ENCODE measurements at regions not wholly inside any gene's neighbourhood (a gene's known extent, or its start where the extent isn't known, plus 50 kb on each side); places are given as distances from the start of the nearest gene placed in this dataset.
A peak's percentile ranks its signal among the peaks of the same experiment; 100 is the strongest.
"Not testable (repeated sequence)": the region's sequence is repeated elsewhere in the genome, so short reads cannot be mapped to it uniquely, and the experiment has no call there.

DNA sequence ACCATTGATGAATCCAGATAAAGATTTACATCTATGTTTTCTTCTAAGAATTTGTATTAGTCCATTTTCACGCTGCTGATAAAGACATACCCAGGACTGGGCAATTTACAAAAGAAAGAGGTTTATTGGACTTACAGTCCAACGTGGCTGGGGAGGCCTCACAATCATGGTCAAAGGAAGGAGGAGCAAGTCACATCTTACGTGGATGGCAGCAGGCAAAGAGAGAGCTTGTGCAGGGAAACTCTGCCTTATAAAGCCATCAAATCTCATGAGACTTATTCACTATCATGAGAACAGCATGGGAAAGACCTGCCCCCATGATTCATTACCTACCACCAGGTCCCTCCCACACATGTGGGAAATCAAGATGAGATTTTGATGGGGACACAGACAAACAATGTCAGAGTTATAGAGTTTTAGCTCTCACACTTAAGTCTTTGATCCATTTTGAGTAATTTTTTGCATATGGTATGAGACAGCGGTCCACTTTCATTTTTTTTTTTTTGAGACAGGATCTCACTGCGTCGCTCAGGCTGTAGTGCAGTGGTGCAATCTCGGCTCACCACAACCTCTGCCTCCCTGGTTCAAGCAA is 53.5 kb upstream of the JADE2 start:
- DNase-seq (ENCODE audit: low read depth, low spot score); in situ Hi-C loops (cut with HindIII; ENCODE audit: low pct_unique_long_range_greater_than_20kb, low sequenced_read_pairs): not testable (repeated sequence)

DNA sequence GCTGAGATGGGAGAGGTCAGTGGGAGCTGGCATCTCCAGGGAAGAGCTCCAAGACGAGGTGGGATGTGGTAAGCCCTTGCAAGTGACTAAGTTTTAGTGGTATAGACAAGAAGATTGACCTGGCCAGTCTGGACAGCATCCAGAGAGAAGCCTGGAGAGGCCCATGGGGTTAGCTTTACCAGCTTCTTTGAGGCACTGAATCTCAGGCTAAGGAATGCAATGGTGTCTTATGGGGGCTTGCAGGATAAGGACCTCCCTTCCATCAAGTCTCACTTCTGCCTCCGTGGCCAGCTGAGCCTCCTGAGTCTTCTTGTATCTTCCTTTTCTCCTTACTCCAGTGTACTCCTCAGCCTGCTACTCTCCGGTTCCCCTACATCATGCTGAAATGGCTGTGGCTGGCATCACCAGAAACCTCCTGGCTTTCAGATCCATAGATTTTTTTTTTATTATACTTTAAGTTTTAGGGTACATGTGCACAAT is 56.5 kb upstream of the JADE2 start:
- DNase-seq (ENCODE audit: low read depth, low spot score), result no peak
- in situ Hi-C loops (cut with HindIII; ENCODE audit: low pct_unique_long_range_greater_than_20kb, low sequenced_read_pairs), result no loop called here

DNA sequence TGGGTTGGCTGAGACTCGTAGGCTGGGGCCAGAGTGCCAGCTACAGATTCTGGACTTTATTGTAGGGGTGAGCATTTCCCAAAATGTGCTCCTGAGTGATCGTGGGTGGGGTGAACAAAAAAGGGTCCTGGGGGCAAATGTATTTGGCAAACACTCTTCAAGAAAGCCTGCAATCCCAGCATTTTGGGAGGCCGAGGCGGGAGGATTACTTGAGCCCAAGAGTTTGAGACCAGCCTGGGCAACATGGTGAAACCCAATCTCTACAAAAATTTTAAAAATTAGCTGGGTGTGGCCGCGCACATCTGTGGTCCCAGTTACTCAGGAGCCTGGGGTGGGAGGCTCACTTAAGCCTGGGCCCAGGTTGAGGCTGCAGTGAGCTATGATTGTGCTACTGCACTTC is 55.5 kb upstream of the CDKN2AIPNL start:
- in situ Hi-C loops (cut with HindIII; ENCODE audit: low pct_unique_long_range_greater_than_20kb, low sequenced_read_pairs), result no loop called here
- DNase-seq (ENCODE audit: low read depth, low spot score), result no peak

DNA sequence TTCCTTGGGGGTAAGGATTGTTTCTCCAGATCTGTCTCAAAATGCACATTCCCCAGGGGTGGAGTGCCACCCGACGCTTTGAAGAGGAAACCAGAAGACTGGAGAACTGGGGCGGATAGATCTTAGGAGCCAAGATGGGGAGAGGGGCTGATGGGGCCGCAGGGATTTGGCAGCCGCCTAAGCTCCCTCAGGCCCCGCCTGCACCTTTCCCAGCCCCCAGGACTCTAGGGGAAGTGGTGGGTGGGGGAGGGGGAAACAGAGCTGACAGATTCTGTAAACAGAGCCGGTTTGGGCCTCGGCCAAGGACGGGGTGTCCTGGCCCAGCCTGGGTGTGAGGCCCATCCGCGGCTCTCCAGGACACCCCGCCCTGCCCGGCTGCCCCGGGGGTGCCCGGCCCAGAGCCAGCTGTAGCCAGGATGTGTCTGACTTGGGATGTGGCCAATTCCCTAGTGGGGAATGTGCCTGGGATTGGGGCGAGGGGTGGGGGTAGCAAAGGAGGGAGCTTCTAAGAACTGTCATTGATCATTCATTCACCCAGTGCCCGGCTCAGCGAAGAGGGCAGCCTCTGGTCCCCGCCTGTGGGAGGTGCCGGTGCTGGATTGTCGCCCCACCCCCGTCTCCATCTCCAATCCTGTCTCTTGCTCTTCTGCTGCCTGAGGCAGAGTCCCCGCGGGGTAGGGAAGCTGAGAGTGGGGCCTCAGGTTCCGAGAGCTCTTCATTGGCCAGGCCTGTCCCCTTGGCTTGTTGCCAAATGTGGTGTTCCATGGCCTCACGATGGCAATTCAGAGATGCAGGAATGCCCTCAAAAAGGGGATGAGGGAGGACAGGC is 54.8 kb upstream of the CDKN2AIPNL start:
- DNase-seq (ENCODE audit: low read depth, low spot score), result peak; percentile 64
- in situ Hi-C loops (cut with HindIII; ENCODE audit: low pct_unique_long_range_greater_than_20kb, low sequenced_read_pairs), result no loop called here

DNA sequence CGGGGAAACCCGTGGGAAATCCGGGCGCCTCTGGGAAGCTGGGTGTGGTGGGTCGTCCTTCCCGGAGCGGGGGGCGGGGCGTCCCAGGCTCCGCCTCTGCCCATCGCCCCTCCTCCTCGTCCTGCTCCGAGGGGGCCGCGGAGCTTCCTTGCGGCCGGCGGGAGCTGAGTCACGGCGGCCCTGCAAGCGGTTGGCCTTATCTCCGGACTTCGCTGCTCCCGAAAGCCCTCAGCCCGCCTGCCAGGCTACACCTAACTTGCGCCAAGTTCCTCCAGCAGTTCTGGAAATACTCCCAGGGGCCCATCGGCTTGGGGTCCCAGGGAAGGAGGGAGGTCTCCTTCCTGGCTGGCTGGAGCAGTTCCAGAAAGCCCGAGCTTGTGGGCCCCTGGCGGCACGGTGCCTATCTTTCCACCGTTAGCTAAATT is 54.1 kb upstream of the CDKN2AIPNL start:
- in situ Hi-C loops (cut with HindIII; ENCODE audit: low pct_unique_long_range_greater_than_20kb, low sequenced_read_pairs), result no loop called here
- peak; percentile 75 for DNase-seq (ENCODE audit: low read depth, low spot score)

DNA sequence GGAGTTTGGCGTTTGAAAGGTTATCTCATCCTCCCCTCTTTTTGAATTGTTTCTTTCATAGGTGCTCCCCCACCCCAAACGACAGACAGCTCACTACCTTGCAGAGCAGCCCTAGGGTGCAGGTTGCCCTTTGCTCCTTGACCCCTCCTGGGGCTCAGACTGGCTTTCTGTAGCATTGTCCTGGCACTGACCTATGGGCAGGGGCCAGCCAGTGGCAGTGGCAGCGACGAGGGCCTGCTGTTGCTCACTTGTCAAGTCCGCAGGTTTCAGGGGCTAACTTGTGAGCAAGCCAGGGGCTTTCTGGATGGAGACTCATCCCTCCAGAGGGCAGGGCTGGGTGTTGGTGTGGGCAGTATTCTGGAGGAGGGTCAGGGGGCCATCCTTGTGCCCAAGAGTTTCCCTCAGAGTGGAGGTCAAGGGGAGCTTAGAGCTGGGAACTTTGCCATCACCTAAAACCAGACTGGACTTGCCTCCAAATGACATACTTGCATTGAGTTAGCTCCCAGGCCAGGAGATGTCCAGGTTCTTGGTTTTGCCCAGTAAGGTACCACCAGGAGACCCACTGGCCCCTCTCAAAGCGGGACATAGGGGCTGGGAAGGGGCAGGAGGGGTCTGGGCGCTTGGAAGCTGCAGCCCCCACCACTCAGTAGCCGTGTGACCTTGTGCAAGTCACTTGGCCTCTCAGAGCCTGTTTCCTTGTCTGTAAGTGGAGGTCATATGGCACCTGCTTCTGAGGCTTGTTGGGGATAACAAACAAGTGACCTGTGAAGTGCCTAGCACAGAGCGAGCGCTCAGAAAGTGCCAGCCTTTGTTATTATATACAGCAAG is 53.5 kb upstream of the CDKN2AIPNL start:
- no peak for DNase-seq (ENCODE audit: low read depth, low spot score)
- in situ Hi-C loops (cut with HindIII; ENCODE audit: low pct_unique_long_range_greater_than_20kb, low sequenced_read_pairs), result no loop called here

DNA sequence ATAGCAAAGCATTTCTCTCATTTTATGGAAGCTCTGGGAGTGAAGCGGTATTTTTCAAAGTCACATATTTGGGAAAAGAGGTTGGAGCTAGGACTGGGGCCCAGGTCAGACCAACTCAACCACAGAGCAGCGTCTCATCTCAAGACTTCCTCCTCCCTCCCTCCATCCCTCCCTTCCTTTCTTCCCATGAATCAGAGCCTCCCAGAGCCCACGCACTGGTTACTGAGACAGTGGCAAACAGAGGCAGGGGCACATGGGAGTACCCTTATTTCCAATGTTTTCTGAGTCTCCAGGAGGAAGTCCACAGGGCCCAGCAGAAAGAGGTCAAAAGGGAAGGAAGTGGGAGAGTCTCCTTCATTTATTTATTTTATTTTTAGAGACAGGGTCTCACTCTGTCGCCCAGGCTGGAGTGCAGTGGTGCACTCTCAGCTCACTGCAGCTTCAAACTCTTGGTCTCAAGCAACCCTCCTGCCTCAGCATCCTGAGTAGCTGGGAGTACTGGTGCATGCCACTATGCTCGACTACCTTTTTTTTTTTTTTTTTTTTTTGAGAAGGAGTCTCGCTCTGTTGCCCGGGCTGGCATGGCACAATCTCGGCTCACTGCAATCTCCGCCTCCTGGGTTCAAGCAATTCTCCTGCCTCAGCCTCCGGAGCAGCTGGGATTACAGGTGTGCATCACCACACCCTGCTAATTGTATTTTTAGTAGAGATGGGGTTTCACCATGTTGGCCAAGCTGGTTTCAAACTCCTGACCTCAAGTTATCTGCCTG is 52.5 kb upstream of the CDKN2AIPNL start:
- in situ Hi-C loops (cut with HindIII; ENCODE audit: low pct_unique_long_range_greater_than_20kb, low sequenced_read_pairs), result no loop called here
- no peak for DNase-seq (ENCODE audit: low read depth, low spot score)

DNA sequence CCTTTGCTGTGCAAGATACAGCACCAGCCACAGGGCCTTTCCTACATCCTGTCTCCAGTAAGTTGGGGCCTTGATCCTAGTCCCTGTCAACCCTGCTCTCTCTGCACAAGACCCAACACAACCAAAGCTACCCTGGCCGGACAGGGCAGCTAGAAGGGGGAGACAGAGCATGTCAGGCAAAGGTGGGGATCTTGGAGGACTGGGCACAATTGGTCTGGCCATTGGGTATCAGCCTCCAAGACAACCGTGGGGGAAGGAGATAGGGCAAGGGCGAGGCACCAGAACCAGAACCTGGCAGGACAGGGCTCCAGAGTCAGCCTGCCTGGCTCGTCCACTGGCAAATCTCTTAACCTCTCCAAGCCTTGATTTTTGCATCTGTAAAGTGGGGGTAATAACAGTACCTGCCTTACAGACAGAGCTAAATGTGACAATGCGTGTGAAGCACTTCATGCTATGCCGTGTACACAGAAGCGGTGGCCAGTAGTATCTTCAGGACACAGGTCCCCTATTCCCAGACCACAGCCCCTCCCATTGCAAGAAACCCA is 51.6 kb upstream of the CDKN2AIPNL start:
- in situ Hi-C loops (cut with HindIII; ENCODE audit: low pct_unique_long_range_greater_than_20kb, low sequenced_read_pairs), result no loop called here
- DNase-seq (ENCODE audit: low read depth, low spot score), result no peak

DNA sequence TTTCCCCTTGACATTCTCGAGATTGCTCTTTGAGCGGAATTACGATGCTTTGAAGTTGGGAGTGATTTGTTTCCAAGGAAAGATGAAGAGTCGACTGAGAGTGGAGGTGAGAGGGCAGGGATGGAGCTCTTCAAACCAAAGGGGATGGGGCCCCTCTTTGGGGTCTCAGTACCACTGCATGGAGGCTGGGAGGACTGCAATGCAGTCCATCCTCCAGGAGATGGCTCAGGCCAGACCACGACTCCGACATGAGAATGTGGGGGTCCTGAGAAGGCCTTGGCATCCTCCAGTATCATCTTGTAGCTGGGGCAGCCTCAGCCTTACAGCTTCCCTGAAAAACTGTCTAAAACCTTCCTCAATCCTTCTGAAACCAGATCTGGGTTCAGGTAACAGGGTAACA is 51.1 kb upstream of the CDKN2AIPNL start:
- in situ Hi-C loops (cut with HindIII; ENCODE audit: low pct_unique_long_range_greater_than_20kb, low sequenced_read_pairs), result no loop called here
- DNase-seq (ENCODE audit: low read depth, low spot score), result no peak

DNA sequence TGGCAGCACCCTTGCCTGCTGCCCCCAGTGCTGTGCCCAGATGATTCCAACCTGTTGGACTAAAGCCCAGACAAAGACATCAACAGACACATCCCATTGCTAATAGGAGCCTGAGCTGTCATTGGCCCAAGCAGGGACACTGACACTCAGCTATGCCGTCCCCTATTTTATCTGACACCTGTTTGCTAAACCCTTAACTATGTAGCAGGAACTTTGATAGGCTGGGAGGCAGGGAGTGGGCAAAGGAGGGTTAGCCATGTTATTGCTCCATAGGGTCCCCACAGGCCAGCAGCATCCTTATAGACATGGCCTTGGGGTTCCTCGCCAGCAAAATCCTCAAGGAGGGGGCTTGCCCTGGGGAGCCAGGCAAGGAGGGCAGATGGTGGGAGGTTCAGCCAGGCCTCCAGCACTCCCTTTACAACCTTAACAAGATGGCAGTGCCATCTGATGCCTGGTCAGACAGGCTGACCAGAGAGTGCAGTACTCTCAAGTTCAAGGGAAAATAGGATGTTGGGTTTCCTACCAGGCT is 50.4 kb upstream of the CDKN2AIPNL start:
- no peak for DNase-seq (ENCODE audit: low read depth, low spot score)
- in situ Hi-C loops (cut with HindIII; ENCODE audit: low pct_unique_long_range_greater_than_20kb, low sequenced_read_pairs), result no loop called here

All from SK-MEL-5 (cell line).